ENCODE measurements at regions not wholly inside any gene's neighbourhood (a gene's known extent, or its start where the extent isn't known, plus 50 kb on each side); places are given as distances from the start of the nearest gene placed in this dataset.

DNA sequence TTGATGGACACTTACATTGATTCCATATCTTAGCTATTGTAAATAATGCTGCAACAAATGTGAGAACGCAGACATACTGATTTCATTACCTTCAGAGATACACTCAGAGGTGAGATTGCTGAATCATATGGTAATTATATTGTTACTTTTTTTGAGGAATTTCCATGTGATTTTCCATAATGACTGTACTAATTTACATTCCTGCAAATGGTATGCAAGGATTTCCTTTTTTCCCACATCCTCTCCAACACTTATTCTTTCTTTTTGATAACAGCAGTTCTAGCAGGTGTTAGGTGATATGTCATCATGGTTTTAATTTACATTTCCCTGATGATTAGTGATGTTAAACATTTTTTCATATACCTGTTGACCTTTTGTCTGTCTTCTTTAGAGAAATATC is 207.7 kb downstream of the C11orf87 start:
- no peak overlapping the region for H3K4me3 ChIP-seq (ENCODE audit: low read depth, poor library complexity, severe bottlenecking)
- WGBS, 2 donors, result 92 to 97% methylated on average over 1 of the region's 1 CpG
- TF ChIP-seq, protein P1, sequence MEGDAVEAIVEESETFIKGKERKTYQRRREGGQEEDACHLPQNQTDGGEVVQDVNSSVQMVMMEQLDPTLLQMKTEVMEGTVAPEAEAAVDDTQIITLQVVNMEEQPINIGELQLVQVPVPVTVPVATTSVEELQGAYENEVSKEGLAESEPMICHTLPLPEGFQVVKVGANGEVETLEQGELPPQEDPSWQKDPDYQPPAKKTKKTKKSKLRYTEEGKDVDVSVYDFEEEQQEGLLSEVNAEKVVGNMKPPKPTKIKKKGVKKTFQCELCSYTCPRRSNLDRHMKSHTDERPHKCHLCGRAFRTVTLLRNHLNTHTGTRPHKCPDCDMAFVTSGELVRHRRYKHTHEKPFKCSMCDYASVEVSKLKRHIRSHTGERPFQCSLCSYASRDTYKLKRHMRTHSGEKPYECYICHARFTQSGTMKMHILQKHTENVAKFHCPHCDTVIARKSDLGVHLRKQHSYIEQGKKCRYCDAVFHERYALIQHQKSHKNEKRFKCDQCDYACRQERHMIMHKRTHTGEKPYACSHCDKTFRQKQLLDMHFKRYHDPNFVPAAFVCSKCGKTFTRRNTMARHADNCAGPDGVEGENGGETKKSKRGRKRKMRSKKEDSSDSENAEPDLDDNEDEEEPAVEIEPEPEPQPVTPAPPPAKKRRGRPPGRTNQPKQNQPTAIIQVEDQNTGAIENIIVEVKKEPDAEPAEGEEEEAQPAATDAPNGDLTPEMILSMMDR (IDR thresholded peaks at IDR 0.05), result no peak
- no peak for TF ChIP-seq POLR2A (IDR thresholded peaks at IDR 0.05)
- DNase-seq (ENCODE audit: low spot score in 2 of 2), result no peak
- intact Hi-C loops (cut with DNase I; ENCODE audit: low total_unique reads), result no loop called here

DNA sequence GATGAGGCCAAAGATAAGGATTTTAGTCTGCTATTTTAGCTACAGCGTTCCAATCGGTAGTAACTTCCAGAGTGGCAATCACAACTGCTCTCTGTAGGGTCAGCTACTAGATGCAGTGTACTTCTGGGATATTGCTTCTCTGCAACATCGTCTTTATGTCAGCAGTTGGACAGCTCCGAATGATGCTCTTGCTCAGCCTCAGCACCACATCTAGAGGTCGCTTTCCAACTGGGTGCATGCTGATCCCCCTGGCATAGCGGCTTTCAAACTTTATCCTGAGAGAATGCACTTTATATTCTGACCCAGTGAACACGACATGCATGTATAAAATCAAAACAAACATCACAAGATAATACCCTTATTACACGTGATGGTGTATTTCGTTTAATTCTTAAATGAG is 219.6 kb downstream of the C11orf87 start:
- no peak for TF ChIP-seq POLR2A (IDR thresholded peaks at IDR 0.05)
- TF ChIP-seq, protein P1 (IDR thresholded peaks at IDR 0.05), result no peak
- intact Hi-C loops (cut with DNase I; ENCODE audit: low total_unique reads), result no loop called here
- no peak overlapping the region for H3K4me3 ChIP-seq (ENCODE audit: low read depth, poor library complexity, severe bottlenecking)
- WGBS, 2 donors, result 27 to 29% methylated on average over 9 of the region's 9 CpGs
- DNase-seq (ENCODE audit: low spot score in 2 of 2), result no peak

DNA sequence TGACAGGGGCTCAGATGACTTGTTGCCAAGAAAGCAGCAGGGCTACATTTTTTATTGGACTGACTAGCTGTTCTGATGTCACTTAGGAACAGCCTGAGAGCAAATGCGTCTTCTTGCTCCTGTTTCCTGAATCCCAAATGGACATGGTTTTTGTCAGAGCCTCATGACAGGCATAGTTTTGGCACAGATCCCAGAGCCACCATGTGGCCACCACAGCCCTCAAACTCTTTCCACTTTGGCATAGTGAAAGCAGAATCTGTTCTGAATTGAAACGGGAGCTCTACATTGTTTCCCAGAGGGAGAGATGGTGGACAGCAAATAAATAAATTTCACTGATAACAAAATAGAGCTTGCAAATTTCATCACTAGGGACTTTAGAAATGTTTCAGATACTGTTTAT is 222.2 kb downstream of the C11orf87 start:
- WGBS, 2 donors, result 33 to 34% methylated on average over 2 of the region's 2 CpGs
- peak in 1 of 2 donors; percentile 35 for DNase-seq (ENCODE audit: low spot score in 2 of 2)
- intact Hi-C loops (cut with DNase I; ENCODE audit: low total_unique reads), result no loop called here
- no peak overlapping the region for H3K4me3 ChIP-seq (ENCODE audit: low read depth, poor library complexity, severe bottlenecking)
- TF ChIP-seq, protein P1 (IDR thresholded peaks at IDR 0.05), result no peak
- TF ChIP-seq POLR2A (IDR thresholded peaks at IDR 0.05), result no peak

DNA sequence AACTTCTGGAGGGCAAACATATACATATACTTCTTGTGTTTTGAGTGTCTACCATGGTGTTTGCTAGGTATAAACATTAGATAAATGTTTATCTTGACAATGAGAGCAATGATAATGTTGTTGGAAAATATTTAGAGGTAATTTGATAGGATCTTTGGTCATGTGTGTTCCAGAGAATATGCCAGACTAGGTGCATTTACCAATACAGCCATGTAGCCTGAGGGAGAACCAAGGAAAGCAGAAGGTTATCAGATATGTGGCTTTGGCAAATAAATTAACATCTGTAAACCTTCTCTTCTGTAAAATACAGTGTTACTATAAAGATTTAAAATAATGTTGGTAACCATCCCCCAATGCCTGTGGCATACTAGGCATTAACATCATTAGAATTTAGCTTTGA is 226.8 kb downstream of the C11orf87 start:
- no peak for DNase-seq (ENCODE audit: low spot score in 2 of 2)
- intact Hi-C loops (cut with DNase I; ENCODE audit: low total_unique reads), result no loop called here
- TF ChIP-seq, protein P1 (IDR thresholded peaks at IDR 0.05), result no peak
- TF ChIP-seq POLR2A (IDR thresholded peaks at IDR 0.05), result no peak
- no peak overlapping the region for H3K4me3 ChIP-seq (ENCODE audit: low read depth, poor library complexity, severe bottlenecking)

DNA sequence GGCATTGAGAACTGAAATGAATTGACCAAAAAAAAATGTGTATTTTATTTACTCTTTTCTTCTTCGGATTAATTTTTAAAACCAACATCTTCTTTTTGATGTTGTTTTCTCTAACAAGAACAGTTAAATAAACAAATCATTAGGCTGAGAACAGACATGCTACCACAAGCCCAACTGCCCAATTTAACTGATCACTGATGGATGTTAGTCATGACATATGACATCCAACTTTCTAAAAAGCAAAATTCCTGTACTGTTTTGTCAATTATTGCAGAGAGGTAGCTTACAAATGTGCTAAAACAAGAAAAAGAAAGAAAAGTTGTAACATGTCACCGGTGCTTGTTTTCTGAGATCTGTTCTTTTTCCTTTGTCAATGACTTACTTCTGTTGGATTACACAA is 232.1 kb downstream of the C11orf87 start:
- intact Hi-C loops (cut with DNase I; ENCODE audit: low total_unique reads), result no loop called here
- no peak for TF ChIP-seq POLR2A (IDR thresholded peaks at IDR 0.05)
- TF ChIP-seq, protein P1 (IDR thresholded peaks at IDR 0.05), result no peak
- WGBS, 2 donors, result 61 to 62% methylated on average over 2 of the region's 2 CpGs
- no peak for DNase-seq (ENCODE audit: low spot score in 2 of 2)
- no peak overlapping the region for H3K4me3 ChIP-seq (ENCODE audit: low read depth, poor library complexity, severe bottlenecking)

DNA sequence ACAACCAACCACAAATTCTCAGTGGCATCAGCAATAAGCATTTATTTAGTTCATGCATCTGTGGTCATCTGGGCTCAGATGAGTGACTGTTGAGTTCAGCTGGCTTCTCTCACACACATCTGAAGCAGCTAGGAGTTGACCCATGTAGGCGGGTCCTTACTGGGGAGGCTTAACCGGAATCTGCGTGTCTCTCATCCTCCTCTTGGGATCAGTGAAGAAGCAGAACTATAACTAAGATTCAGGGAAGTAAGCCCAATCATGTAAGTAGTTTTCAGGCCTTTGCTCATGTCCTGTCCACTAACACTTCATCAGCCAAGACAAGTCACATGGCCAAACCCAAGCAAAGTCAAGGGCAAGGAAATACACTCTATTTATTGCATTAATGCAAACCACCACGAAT is 236.2 kb downstream of the C11orf87 start:
- H3K4me3 ChIP-seq (ENCODE audit: low read depth, poor library complexity, severe bottlenecking), result no peak overlapping the region
- no peak for TF ChIP-seq POLR2A (IDR thresholded peaks at IDR 0.05)
- TF ChIP-seq, protein P1 (IDR thresholded peaks at IDR 0.05), result no peak
- 74 to 75% methylated on average over 4 of the region's 4 CpGs for WGBS, 2 donors
- DNase-seq (ENCODE audit: low spot score in 2 of 2), result no peak
- intact Hi-C loops (cut with DNase I; ENCODE audit: low total_unique reads), result no loop called here
